Smooth muscle cell (in vitro differentiated cells): ENCODE measurements at regions not wholly inside any gene's neighbourhood (a gene's known extent, or its start where the extent isn't known, plus 50 kb on each side); places are given as distances from the start of the nearest gene placed in this dataset.
A peak's percentile ranks its signal among the peaks of the same experiment; 100 is the strongest.

Experiments used
- DNase-seq: peaks from one replicate; lab custom pipeline; 2025; ENCODE audit not compliant: unreplicated experiment; lab: John Stamatoyannopoulos, UW
- H2AFZ ChIP-seq: fragments of 200-600 bp; sonication (generic); 2 replicates; pipeline ENCODE4 v1.6.0; 2016; ENCODE audit warnings: antibody characterized with exemption, low read depth, mild to moderate bottlenecking
- H3F3A ChIP-seq: fragments of 200-600 bp; sonication (generic); 2 replicates; pipeline ENCODE4 v1.6.0; 2017; ENCODE audit warnings: antibody characterized with exemption, low read depth
- H3K27ac ChIP-seq: fragments of 200-600 bp; sonication (generic); 2 replicates; pipeline ENCODE4 v1.5.1; 2016; ENCODE audit warnings: low read depth, mild to moderate bottlenecking
- H3K27me3 ChIP-seq: fragments of 200-600 bp; sonication (generic); 2 replicates; pipeline ENCODE4 v1.6.1; 2016; ENCODE audit warnings: low read depth, mild to moderate bottlenecking
- H3K36me3 ChIP-seq: fragments of 200-600 bp; sonication (generic); 2 replicates; pipeline ENCODE4 v1.5.1; 2016; ENCODE audit warnings: low read depth
- H3K4me1 ChIP-seq: fragments of 200-600 bp; sonication (generic); 2 replicates; pipeline ENCODE4 v1.5.1; 2016; ENCODE audit warnings: low read depth
- H3K4me2 ChIP-seq: fragments of 200-600 bp; sonication (generic); 2 replicates; pipeline ENCODE4 v1.6.0; 2016; ENCODE audit warnings: mild to moderate bottlenecking
- H3K4me3 ChIP-seq: fragments of 200-600 bp; sonication (generic); 2 replicates; pipeline ENCODE4 v1.5.1; 2016; ENCODE audit warnings: mild to moderate bottlenecking
- H3K79me2 ChIP-seq: fragments of 200-600 bp; sonication (generic); 2 replicates; pipeline ENCODE4 v1.6.0; 2016; ENCODE audit warnings: low read depth, mild to moderate bottlenecking
- H3K9ac ChIP-seq: fragments of 200-600 bp; sonication (generic); 2 replicates; pipeline ENCODE4 v1.6.0; 2016; ENCODE audit warnings: low read depth
- H3K9me3 ChIP-seq: fragments of 200-600 bp; sonication (generic); replicated peaks from 2 replicates; pipeline ENCODE4 v1.5.1; 2016; ENCODE audit warnings: low read depth
- H4K20me1 ChIP-seq: fragments of 200-600 bp; sonication (generic); 2 replicates; pipeline ENCODE4 v1.6.0; 2016; ENCODE audit warnings: low read depth
- WGBS: methylation state at CpG from one replicate; pipeline ENCODE4 v1.1.7; 2016; ENCODE audit warnings: low lambda C conversion rate; 5-methylcytosine and 5-hydroxymethylcytosine counted together
- TF ChIP-seq, protein P1 (sequence below): fragments of 200-600 bp; sonication (generic); IDR thresholded peaks from 2 replicates; pipeline ENCODE4 v1.5.1; 2017; ENCODE audit warnings: borderline replicate concordance, mild to moderate bottlenecking, antibody characterized with exemption; ENCODE audit not compliant: insufficient read depth, poor library complexity, severe bottlenecking

DNA sequence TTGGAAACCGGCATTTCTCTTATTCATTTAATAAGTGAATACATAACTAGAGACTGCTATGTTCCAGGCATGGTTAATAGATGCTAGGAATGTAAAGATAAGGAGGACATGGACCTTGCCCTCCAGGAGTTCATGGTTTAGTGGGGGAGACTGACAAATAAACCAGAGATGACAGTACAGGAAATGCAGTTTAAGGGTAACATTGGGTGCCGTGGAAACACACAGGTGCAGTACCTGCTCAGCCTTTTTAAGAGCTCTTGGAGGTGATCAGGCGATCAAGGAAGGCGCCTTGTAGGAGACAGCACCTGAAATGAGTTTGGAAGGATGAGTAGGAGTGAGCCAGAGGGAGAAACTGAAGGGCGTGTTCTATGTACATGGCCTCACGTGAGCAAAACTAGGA lies 145.8 kb downstream of the AASDH start:
- no peak for DNase-seq
- Histone ChIP-seq H3K79me2 (no peaks in the 10 kb centered on the region), H3K27me3 (no peaks in the 10 kb centered on the region), H3K27ac (peak overlapping the region; percentile 14), H2AFZ (no peak overlapping the region), H3K36me3 (no peaks in the 10 kb centered on the region), H3F3A (peaks cover 13% of the 10 kb centered on the region), H3K9ac (no peak overlapping the region), H3K4me1 (peaks cover 12% of the 10 kb centered on the region), H3K4me3 (peak overlapping the region; percentile 14), H3K9me3 (no peaks in the 10 kb centered on the region), H3K4me2 (peak overlapping the region; percentile 60), H4K20me1 (no peaks in the 10 kb centered on the region)
- WGBS: 59% methylated on average over 6 of the region's 6 CpGs
- TF ChIP-seq, protein P1, sequence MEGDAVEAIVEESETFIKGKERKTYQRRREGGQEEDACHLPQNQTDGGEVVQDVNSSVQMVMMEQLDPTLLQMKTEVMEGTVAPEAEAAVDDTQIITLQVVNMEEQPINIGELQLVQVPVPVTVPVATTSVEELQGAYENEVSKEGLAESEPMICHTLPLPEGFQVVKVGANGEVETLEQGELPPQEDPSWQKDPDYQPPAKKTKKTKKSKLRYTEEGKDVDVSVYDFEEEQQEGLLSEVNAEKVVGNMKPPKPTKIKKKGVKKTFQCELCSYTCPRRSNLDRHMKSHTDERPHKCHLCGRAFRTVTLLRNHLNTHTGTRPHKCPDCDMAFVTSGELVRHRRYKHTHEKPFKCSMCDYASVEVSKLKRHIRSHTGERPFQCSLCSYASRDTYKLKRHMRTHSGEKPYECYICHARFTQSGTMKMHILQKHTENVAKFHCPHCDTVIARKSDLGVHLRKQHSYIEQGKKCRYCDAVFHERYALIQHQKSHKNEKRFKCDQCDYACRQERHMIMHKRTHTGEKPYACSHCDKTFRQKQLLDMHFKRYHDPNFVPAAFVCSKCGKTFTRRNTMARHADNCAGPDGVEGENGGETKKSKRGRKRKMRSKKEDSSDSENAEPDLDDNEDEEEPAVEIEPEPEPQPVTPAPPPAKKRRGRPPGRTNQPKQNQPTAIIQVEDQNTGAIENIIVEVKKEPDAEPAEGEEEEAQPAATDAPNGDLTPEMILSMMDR: no peak

DNA sequence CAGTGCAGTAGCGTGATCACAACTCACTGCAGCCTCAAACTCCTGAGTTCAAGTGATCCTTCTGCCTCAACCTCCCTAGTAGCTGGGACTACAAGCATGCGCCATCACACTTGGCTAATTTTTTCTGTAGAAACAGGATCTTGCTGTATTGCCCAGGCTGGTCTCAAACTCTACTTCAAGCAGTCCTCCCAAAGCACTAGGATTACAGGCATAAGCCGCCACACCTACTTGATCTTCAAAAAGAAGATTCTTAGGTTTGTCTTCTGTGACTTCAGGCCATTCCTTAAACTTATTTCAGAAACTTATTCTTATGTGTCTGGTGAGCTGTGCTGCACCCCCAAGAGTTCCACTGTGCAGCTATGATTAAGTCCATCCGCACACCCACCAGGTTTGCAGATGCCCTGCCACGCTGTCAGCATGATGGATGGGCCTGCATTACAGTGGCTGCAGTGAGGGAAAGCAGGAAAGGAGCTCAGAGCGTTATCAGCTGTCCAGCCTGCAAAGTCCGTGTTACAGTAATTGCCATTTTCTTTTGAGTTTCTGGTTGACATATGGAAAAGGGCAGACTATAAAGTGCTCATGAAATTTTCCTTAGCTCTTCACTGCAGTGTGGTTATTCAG lies 146.6 kb downstream of the AASDH start:
- no peak for DNase-seq
- Histone ChIP-seq H3K4me1 (peaks cover 12% of the 10 kb centered on the region), H3K27me3 (no peaks in the 10 kb centered on the region), H3K9me3 (no peaks in the 10 kb centered on the region), H3K79me2 (no peaks in the 10 kb centered on the region), H3K36me3 (no peaks in the 10 kb centered on the region), H3K4me3 (peak overlapping the region; percentile 14), H4K20me1 (no peaks in the 10 kb centered on the region), H3K9ac (no peak overlapping the region), H3K27ac (peak overlapping the region; percentile 14), H3K4me2 (peak overlapping the region; percentile 60), H2AFZ (no peak overlapping the region), H3F3A (peaks cover 13% of the 10 kb centered on the region)
- 40% methylated on average over 7 of the region's 7 CpGs for WGBS
- TF ChIP-seq, protein P1: no peak

GRCh38 chr4:56238251-56238650 lies 149.0 kb downstream of the AASDH start:
- H3K9ac ChIP-seq: no peak overlapping the region
- H3F3A ChIP-seq: peaks cover 13% of the 10 kb centered on the region
- no peak overlapping the region for H2AFZ ChIP-seq
- no peak overlapping the region for H3K4me3 ChIP-seq
- no peaks in the 10 kb centered on the region for H3K79me2 ChIP-seq
- H3K36me3 ChIP-seq: no peaks in the 10 kb centered on the region
- H3K4me1 ChIP-seq: no peaks in the 10 kb centered on the region
- no peaks in the 10 kb centered on the region for H3K9me3 ChIP-seq
- H4K20me1 ChIP-seq: no peaks in the 10 kb centered on the region
- H3K4me2 ChIP-seq: no peak overlapping the region
- no peak for DNase-seq
- over 99% methylated on average over 3 of the region's 3 CpGs for WGBS
- H3K27ac ChIP-seq: no peak overlapping the region
- no peaks in the 10 kb centered on the region for H3K27me3 ChIP-seq
- TF ChIP-seq, protein P1: no peak

- Histone ChIP-seq H3K9ac (no peak overlapping the region), H2AFZ (no peak overlapping the region), H3F3A (peaks cover 13% of the 10 kb centered on the region), H4K20me1 (no peaks in the 10 kb centered on the region), H3K79me2 (no peaks in the 10 kb centered on the region), H3K4me2 (no peak overlapping the region), H3K27ac (no peak overlapping the region), H3K36me3 (no peaks in the 10 kb centered on the region), H3K27me3 (no peaks in the 10 kb centered on the region), H3K4me3 (peak overlapping the region; percentile 13), H3K9me3 (peaks cover 3% of the 10 kb centered on the region), H3K4me1 (no peaks in the 10 kb centered on the region)
- DNase-seq: no peak
- TF ChIP-seq, protein P1: no peak
- 86% methylated on average over 4 of the region's 4 CpGs for WGBS
Measured at GRCh38 chr4:56235725-56236124, 151.6 kb downstream of the AASDH start.
